ENCODE measurements at regions not wholly inside any gene's neighbourhood (a gene's known extent, or its start where the extent isn't known, plus 50 kb on each side); places are given as distances from the start of the nearest gene placed in this dataset.

DNA sequence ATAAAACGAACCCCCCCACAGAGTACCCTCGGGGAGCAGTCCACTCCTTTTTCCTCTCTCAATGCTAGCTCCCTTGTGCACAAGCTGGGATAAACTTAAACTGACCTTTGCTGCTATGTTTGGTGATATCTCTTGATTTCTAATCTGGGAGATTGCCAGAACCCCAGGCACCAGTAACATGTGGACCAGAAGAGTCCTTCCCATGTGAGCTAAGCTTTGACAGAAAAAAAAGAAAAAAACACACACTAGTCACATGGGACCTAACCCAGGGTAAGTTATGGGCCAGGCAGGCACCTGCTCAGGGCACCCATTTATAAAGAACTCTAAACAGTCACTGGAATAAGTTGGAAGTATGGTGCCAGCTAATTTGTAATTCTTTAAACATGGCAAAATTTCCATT, 242.6 kb downstream of the EN1 start:
- Histone ChIP-seq H3K9me3 (ENCODE audit: low read depth, low read length, poor library complexity, severe bottlenecking) (no peaks in the 10 kb centered on the region), H3K27ac (ENCODE audit: low read depth, low read length, poor library complexity, severe bottlenecking) (no peak overlapping the region), H3K4me3 (ENCODE audit: low read depth, low read length, poor library complexity, severe bottlenecking) (no peak overlapping the region), H3K36me3 (ENCODE audit: insufficient read depth, low read length, poor library complexity, severe bottlenecking) (no peaks in the 10 kb centered on the region), H3K27me3 (replicated peaks; ENCODE audit: insufficient read depth, low read depth, low read length, poor library complexity) (no peaks in the 10 kb centered on the region), H3K4me1 (ENCODE audit: insufficient read depth, low read length, poor library complexity, severe bottlenecking) (no peaks in the 10 kb centered on the region)
- intact Hi-C loops (cut with micrococcal nuclease; ENCODE audit: unreplicated experiment) = no loop called here
- CTCF ChIA-PET = no interaction called here
- TF ChIP-seq, protein P1, sequence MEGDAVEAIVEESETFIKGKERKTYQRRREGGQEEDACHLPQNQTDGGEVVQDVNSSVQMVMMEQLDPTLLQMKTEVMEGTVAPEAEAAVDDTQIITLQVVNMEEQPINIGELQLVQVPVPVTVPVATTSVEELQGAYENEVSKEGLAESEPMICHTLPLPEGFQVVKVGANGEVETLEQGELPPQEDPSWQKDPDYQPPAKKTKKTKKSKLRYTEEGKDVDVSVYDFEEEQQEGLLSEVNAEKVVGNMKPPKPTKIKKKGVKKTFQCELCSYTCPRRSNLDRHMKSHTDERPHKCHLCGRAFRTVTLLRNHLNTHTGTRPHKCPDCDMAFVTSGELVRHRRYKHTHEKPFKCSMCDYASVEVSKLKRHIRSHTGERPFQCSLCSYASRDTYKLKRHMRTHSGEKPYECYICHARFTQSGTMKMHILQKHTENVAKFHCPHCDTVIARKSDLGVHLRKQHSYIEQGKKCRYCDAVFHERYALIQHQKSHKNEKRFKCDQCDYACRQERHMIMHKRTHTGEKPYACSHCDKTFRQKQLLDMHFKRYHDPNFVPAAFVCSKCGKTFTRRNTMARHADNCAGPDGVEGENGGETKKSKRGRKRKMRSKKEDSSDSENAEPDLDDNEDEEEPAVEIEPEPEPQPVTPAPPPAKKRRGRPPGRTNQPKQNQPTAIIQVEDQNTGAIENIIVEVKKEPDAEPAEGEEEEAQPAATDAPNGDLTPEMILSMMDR (conservative IDR thresholded peaks at IDR 0.05; ENCODE audit: low read depth, low read length) = no peak
- no peak for TF ChIP-seq EZH2 (IDR thresholded peaks at IDR 0.05; ENCODE audit: borderline replicate concordance, low read depth, low read length, poor library complexity, severe bottlenecking)
- no peak for DNase-seq (ENCODE audit: low spot score)
- POLR2A ChIA-PET (ENCODE audit: low non-redundant PET) = no interaction called here
- BruUV-seq (replicated peaks) = no TSS peak

DNA sequence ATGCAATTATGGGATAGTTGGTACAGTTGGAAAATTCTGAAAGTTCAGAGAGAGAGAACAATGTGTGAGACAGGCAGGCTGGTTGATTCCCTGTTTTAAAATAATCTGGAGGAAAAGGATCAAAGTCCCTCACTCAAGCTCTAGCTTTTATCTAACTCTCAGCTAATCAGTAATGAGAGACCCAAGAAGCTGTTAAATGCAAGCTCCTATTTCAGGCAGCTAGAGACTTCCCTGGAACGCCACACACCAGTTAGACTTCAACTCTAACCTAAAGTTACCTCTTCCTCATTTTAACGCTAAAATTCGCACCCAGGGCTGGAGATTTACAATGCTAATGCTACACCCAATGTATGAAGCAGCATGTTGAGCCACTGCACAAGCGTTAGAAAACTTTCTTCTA, 243.1 kb downstream of the EN1 start:
- no peak for DNase-seq (ENCODE audit: low spot score)
- Histone ChIP-seq H3K4me1 (ENCODE audit: insufficient read depth, low read length, poor library complexity, severe bottlenecking) (no peaks in the 10 kb centered on the region), H3K9me3 (ENCODE audit: low read depth, low read length, poor library complexity, severe bottlenecking) (no peaks in the 10 kb centered on the region), H3K27me3 (replicated peaks; ENCODE audit: insufficient read depth, low read depth, low read length, poor library complexity) (no peaks in the 10 kb centered on the region), H3K36me3 (ENCODE audit: insufficient read depth, low read length, poor library complexity, severe bottlenecking) (no peaks in the 10 kb centered on the region), H3K27ac (ENCODE audit: low read depth, low read length, poor library complexity, severe bottlenecking) (no peak overlapping the region), H3K4me3 (ENCODE audit: low read depth, low read length, poor library complexity, severe bottlenecking) (no peak overlapping the region)
- POLR2A ChIA-PET (ENCODE audit: low non-redundant PET) = no interaction called here
- TF ChIP-seq EZH2 (IDR thresholded peaks at IDR 0.05; ENCODE audit: borderline replicate concordance, low read depth, low read length, poor library complexity, severe bottlenecking) = no peak
- TF ChIP-seq, protein P1 (conservative IDR thresholded peaks at IDR 0.05; ENCODE audit: low read depth, low read length) = no peak
- CTCF ChIA-PET = no interaction called here
- intact Hi-C loops (cut with micrococcal nuclease; ENCODE audit: unreplicated experiment) = no loop called here
- no TSS peak for BruUV-seq (replicated peaks)

DNA sequence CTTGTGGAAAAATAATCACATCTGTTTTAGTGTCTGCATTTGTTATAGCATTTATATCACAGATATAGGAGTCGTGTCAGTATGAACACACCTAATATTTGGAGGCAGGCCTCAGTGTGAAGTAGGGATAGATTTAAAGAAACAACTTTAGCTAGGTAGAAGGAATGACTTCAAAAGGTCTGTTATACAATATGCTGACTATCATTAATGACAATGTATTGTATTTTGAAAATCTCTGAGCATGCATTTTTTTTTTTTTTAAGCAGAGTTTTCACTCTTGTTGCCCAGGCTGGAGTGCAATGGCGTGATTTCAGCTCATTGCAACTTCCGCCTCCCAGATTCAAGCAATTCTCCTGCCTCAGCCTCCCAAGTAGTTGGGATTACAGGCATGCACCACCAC, 248.3 kb downstream of the EN1 start:
- Histone ChIP-seq H3K27ac (ENCODE audit: low read depth, low read length, poor library complexity, severe bottlenecking) (no peak overlapping the region), H3K9me3 (ENCODE audit: low read depth, low read length, poor library complexity, severe bottlenecking) (no peaks in the 10 kb centered on the region), H3K27me3 (replicated peaks; ENCODE audit: insufficient read depth, low read depth, low read length, poor library complexity) (no peaks in the 10 kb centered on the region), H3K4me3 (ENCODE audit: low read depth, low read length, poor library complexity, severe bottlenecking) (no peak overlapping the region), H3K4me1 (ENCODE audit: insufficient read depth, low read length, poor library complexity, severe bottlenecking) (no peaks in the 10 kb centered on the region), H3K36me3 (ENCODE audit: insufficient read depth, low read length, poor library complexity, severe bottlenecking) (no peaks in the 10 kb centered on the region)
- BruUV-seq (replicated peaks) = no TSS peak
- POLR2A ChIA-PET (ENCODE audit: low non-redundant PET) = no interaction called here
- no peak for TF ChIP-seq EZH2 (IDR thresholded peaks at IDR 0.05; ENCODE audit: borderline replicate concordance, low read depth, low read length, poor library complexity, severe bottlenecking)
- TF ChIP-seq, protein P1 (conservative IDR thresholded peaks at IDR 0.05; ENCODE audit: low read depth, low read length) = no peak
- no peak for DNase-seq (ENCODE audit: low spot score)
- CTCF ChIA-PET = no interaction called here
- intact Hi-C loops (cut with micrococcal nuclease; ENCODE audit: unreplicated experiment) = no loop called here

Measured in A673 (cell line).